IMR-90 (cell line): ENCODE measurements at regions not wholly inside any gene's neighbourhood (a gene's known extent, or its start where the extent isn't known, plus 50 kb on each side); places are given as distances from the start of the nearest gene placed in this dataset.

Experiments used
- ATAC-seq: fragments of 200-7000 bp; cut with Tn5 transposase; 2 replicates; pipeline ENCODE4 v1.9.1; 2020; ENCODE audit warnings: low read depth, mild to moderate bottlenecking, moderate library complexity
- BruUV-seq: library from RNA; stranded (reverse); fragments of 400-500 nt; replicated peaks from 2 replicates; lab custom pipeline; 2021; lab: Mats Ljungman, UMichigan
- CTCF ChIA-PET: fragments of 300-600 bp; formaldehyde crosslinking; extraction: SDS; loops from one replicate; lab custom pipeline; 2021; ENCODE audit warnings: antibody characterized with exemption; lab: Yijun Ruan, JAX
- POLR2A ChIA-PET: fragments of 300-600 bp; sonication (Branson Sonifier 250); formaldehyde crosslinking; loops from one replicate; lab custom pipeline; 2022; ENCODE audit warnings: antibody characterized with exemption; ENCODE audit not compliant: unreplicated experiment; lab: Charles Lee
- DNase-seq: peaks from one replicate; pipeline ENCODE4 v3.0.0; 2013
- H2AFZ ChIP-seq: replicated peaks from 2 replicates; pipeline ENCODE3; 2013; ENCODE audit warnings: low read length, mild to moderate bottlenecking; ENCODE audit not compliant: poor library complexity
- H2AK5ac ChIP-seq: 2 replicates; pipeline ENCODE4 v1.6.1; 2013; ENCODE audit warnings: low read depth, low read length, inconsistent platforms
- H2AK9ac ChIP-seq: replicated peaks from 2 replicates; pipeline ENCODE3; 2013; ENCODE audit warnings: mild to moderate bottlenecking, low read depth, low read length, moderate library complexity; ENCODE audit not compliant: poor library complexity
- H2BK120ac ChIP-seq: 2 replicates; pipeline ENCODE4 v1.6.1; 2013; ENCODE audit warnings: low read depth, low read length, inconsistent platforms
- H2BK15ac ChIP-seq: 3 replicates; pipeline ENCODE4 v1.6.1; 2013; ENCODE audit warnings: low read depth, low read length, inconsistent platforms
- H2BK20ac ChIP-seq: 2 replicates; pipeline ENCODE4 v1.6.1; 2013; ENCODE audit warnings: low read depth, mild to moderate bottlenecking, inconsistent platforms, low read length, moderate library complexity
- H2BK5ac ChIP-seq: 2 replicates; pipeline ENCODE4 v1.6.1; 2013; ENCODE audit warnings: mild to moderate bottlenecking, low read depth, low read length, inconsistent platforms; ENCODE audit not compliant: poor library complexity, severe bottlenecking
- H3K14ac ChIP-seq: replicated peaks from 2 replicates; pipeline ENCODE4 v1.6.1; 2013; ENCODE audit warnings: low read depth, low read length, inconsistent platforms
- H3K18ac ChIP-seq: 2 replicates; pipeline ENCODE4 v1.6.1; 2013; ENCODE audit warnings: low read depth, low read length, control low read depth
- H3K23ac ChIP-seq: 2 replicates; pipeline ENCODE4 v1.6.1; 2013; ENCODE audit warnings: low read depth, low read length, inconsistent platforms
- H3K27ac ChIP-seq: 2 replicates; pipeline ENCODE4 v1.5.1; 2013; ENCODE audit warnings: mild to moderate bottlenecking, control low read depth, low read length; ENCODE audit not compliant: insufficient read depth
- H3K27me3 ChIP-seq: 2 replicates; pipeline ENCODE4 v1.6.1; 2013; ENCODE audit warnings: low read length; ENCODE audit not compliant: control insufficient read depth, insufficient read depth
- H3K36me3 ChIP-seq: 2 replicates; pipeline ENCODE4 v1.6.1; 2013; ENCODE audit warnings: low read length, mixed read lengths; ENCODE audit not compliant: control insufficient read depth, insufficient read depth
- H3K4ac ChIP-seq: 2 replicates; pipeline ENCODE4 v1.6.1; 2013; ENCODE audit warnings: low read depth, low read length, inconsistent platforms
- H3K4me1 ChIP-seq: 2 replicates; pipeline ENCODE4 v1.6.1; 2013; ENCODE audit warnings: low read length, mixed read lengths; ENCODE audit not compliant: control insufficient read depth, insufficient read depth
- H3K4me2 ChIP-seq: 2 replicates; pipeline ENCODE4 v1.6.1; 2013; ENCODE audit warnings: low read depth, mild to moderate bottlenecking, control low read depth, low read length, moderate library complexity
- H3K4me3 ChIP-seq: 2 replicates; pipeline ENCODE4 v1.5.1; 2013; ENCODE audit warnings: low read depth, mild to moderate bottlenecking, control low read depth, low read length, moderate library complexity; ENCODE audit not compliant: insufficient read depth
- H3K56ac ChIP-seq: 2 replicates; pipeline ENCODE4 v1.6.1; 2013; ENCODE audit warnings: low read length, inconsistent platforms; ENCODE audit not compliant: insufficient read depth; ENCODE audit errors: extremely low read depth
- H3K79me1 ChIP-seq, 2 experiments: 2 replicates each; pipeline ENCODE4 v1.6.1; 2013; ENCODE audit warnings: low read length in 2 of 2, inconsistent platforms in 1 of 2, low read depth in 1 of 2
- H3K9ac ChIP-seq: 2 replicates; pipeline ENCODE4 v1.6.1; 2013; ENCODE audit warnings: low read depth, low read length, control low read depth
- H3K9me1 ChIP-seq: 2 replicates; pipeline ENCODE4 v1.6.1; 2013; ENCODE audit warnings: low read length, inconsistent platforms; ENCODE audit not compliant: insufficient read depth
- H3K9me3 ChIP-seq: 2 replicates; pipeline ENCODE4 v1.6.1; 2013; ENCODE audit warnings: low read length; ENCODE audit not compliant: control insufficient read depth, insufficient read depth
- H4K20me1 ChIP-seq: 2 replicates; pipeline ENCODE4 v1.6.1; 2013; ENCODE audit warnings: low read length, inconsistent platforms; ENCODE audit not compliant: insufficient read depth
- H4K5ac ChIP-seq: 2 replicates; pipeline ENCODE4 v1.6.1; 2013; ENCODE audit warnings: mild to moderate bottlenecking, low read depth, low read length, control low read depth
- H4K8ac ChIP-seq, 2 experiments: 2 replicates each; pipeline ENCODE4 v1.6.1; 2013; ENCODE audit warnings: low read depth in 2 of 2, low read length in 2 of 2, control low read depth in 1 of 2, inconsistent platforms in 1 of 2
- H4K91ac ChIP-seq: 2 replicates; pipeline ENCODE4 v1.6.1; 2013; ENCODE audit warnings: low read depth, low read length, inconsistent platforms; ENCODE audit not compliant: insufficient read depth
- MAFK ChIP-seq: IDR thresholded peaks from 2 replicates; pipeline ENCODE4 v1.6.1; 2012; ENCODE audit warnings: low read depth, low read length, improper control_type of control experiment
- MAZ ChIP-seq: IDR thresholded peaks from 2 replicates; pipeline ENCODE4 v1.6.1; 2012; ENCODE audit warnings: low read depth, mild to moderate bottlenecking, low read length, improper control_type of control experiment, moderate library complexity, borderline replicate concordance
- WGBS, 2 experiments: methylation state at CpG; one replicate each; pipeline versions ENCODE4 v1.1.5 to v1.1.7; 2013; ENCODE audit warnings: missing lambda C conversion rate in 2 of 2; ENCODE audit not compliant: insufficient read length in 1 of 2; ENCODE audit errors: extremely low coverage in 2 of 2; 5-methylcytosine and 5-hydroxymethylcytosine counted together
- dilution Hi-C: fragments of 300-500 bp; cut with HindIII; formaldehyde crosslinking; loops from one replicate; pipeline ENCODE4 v1.14.3; 2018; ENCODE audit warnings: low sequenced_read_pairs; ENCODE audit not compliant: unreplicated experiment
- in situ Hi-C: fragments of 300-500 bp; cut with MboI; formaldehyde crosslinking; loops from 3 replicates; pipeline ENCODE4 v1.14.3; 2019; ENCODE audit warnings: low sequenced_read_pairs, inconsistent platforms, mixed read lengths
- intact Hi-C: fragments of 100-400 bp; cut with micrococcal nuclease; formaldehyde crosslinking; loops from 2 replicates; pipeline ENCODE4 v1.10.0; 2022
- TF ChIP-seq, protein P1 (sequence below): fragments of 150-350 bp; IDR thresholded peaks from 2 replicates; pipeline ENCODE4 v1.6.1; 2016; ENCODE audit warnings: low read depth, mild to moderate bottlenecking, low read length, moderate library complexity, borderline replicate concordance

DNA sequence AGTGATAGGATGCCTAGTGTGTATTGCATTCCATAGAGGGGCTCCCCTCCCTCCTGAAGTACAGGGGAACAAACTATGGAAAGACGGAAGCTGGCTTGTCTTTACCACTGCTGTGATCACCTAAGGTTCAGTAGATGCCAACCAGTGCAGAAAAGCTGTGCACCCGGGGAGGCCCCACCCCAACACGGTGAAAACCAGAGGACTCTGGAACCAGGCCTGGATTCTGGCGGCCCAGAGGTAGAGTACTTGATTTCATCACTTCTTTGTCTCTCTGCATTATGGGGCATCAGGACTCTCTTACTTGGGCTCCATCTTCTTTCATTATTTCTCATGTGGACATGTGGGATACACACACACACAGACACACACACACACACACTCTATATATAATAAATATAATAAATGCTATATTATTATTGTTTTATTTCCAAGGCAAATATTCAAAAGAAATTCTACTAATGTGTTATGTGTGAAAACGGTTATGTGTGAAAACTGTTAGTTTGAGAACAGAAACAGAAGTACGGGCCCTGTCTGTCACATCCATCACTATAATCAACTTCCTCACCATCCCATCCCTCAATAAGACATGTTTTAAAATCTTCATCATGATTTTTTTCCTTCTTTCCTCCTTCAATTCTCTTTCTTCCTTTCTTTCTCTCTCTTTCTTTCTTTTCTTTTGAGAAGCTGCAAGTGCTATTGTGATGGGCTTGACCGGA is 152.4 kb upstream of the CMC1 start:
- no peak overlapping the region for H3K14ac ChIP-seq
- H3K4me1 ChIP-seq: no peaks in the 10 kb centered on the region
- H2BK120ac ChIP-seq: no peak overlapping the region
- no peak overlapping the region for H2AK9ac ChIP-seq
- POLR2A ChIA-PET: no interaction called here
- H2AK5ac ChIP-seq: no peak overlapping the region
- no peak overlapping the region for H3K23ac ChIP-seq
- H4K20me1 ChIP-seq: no peaks in the 10 kb centered on the region
- no peak overlapping the region for H2BK5ac ChIP-seq
- no peak overlapping the region for H3K4me3 ChIP-seq
- no peaks in the 10 kb centered on the region for H3K27me3 ChIP-seq
- H3K36me3 ChIP-seq: no peaks in the 10 kb centered on the region
- 80% methylated on average over 2 of the region's 7 CpGs; no CpG with 5 or more reads in 1 of the 2 experiments for WGBS, 2 experiments
- no peak overlapping the region for H3K27ac ChIP-seq
- H3K56ac ChIP-seq: no peak overlapping the region
- no TSS peak for BruUV-seq
- no peak overlapping the region for H2AFZ ChIP-seq
- H4K8ac ChIP-seq: no peak overlapping the region
- no peak overlapping the region for H3K18ac ChIP-seq
- H4K5ac ChIP-seq: no peak overlapping the region
- no peaks in the 10 kb centered on the region for H3K9me3 ChIP-seq
- TF ChIP-seq MAFK (no peak), MAZ (no peak)
- TF ChIP-seq, protein P1, sequence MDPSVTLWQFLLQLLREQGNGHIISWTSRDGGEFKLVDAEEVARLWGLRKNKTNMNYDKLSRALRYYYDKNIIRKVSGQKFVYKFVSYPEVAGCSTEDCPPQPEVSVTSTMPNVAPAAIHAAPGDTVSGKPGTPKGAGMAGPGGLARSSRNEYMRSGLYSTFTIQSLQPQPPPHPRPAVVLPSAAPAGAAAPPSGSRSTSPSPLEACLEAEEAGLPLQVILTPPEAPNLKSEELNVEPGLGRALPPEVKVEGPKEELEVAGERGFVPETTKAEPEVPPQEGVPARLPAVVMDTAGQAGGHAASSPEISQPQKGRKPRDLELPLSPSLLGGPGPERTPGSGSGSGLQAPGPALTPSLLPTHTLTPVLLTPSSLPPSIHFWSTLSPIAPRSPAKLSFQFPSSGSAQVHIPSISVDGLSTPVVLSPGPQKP: no peak
- no peak overlapping the region for H2BK15ac ChIP-seq
- H3K9ac ChIP-seq: no peak overlapping the region
- no peak overlapping the region for H4K91ac ChIP-seq
- dilution Hi-C loops: no loop called here
- no peaks in the 10 kb centered on the region for H3K9me1 ChIP-seq
- ATAC-seq (no peak), DNase-seq (no peak)
- no peak overlapping the region for H3K4ac ChIP-seq
- no peaks in the 10 kb centered on the region for H3K79me1 ChIP-seq
- in situ Hi-C loops: no loop called here
- CTCF ChIA-PET: no interaction called here
- no peak overlapping the region for H2BK20ac ChIP-seq
- intact Hi-C loops: no loop called here
- H3K4me2 ChIP-seq: no peak overlapping the region
